ENCODE measurements at regions not wholly inside any gene's neighbourhood (a gene's known extent, or its start where the extent isn't known, plus 50 kb on each side); places are given as distances from the start of the nearest gene placed in this dataset.
"Not testable (repeated sequence)": the region's sequence is repeated elsewhere in the genome, so short reads cannot be mapped to it uniquely, and the experiment has no call there.

GRCh38 chr19:28169168-28169887, 1043.6 kb downstream of the UQCRFS1 start:
- DNase-seq: no peak

GRCh38 chr19:28168557-28168956, 1044.4 kb downstream of the UQCRFS1 start:
- no peak for DNase-seq

- DNase-seq: no peak
These were observed 1046.9 kb downstream of the UQCRFS1 start for GRCh38 chr19:28166025-28166424.

GRCh38 chr19:28164214-28164613, 1048.7 kb downstream of the UQCRFS1 start:
- no peak for DNase-seq

GRCh38 chr19:28159065-28159464, 1053.9 kb downstream of the UQCRFS1 start:
- no peak for DNase-seq

GRCh38 chr19:28155265-28155664, 1057.7 kb downstream of the UQCRFS1 start:
- DNase-seq: no peak

GRCh38 chr19:28154077-28154476, 1058.9 kb downstream of the UQCRFS1 start:
- DNase-seq: no peak

GRCh38 chr19:28153123-28153522, 1059.8 kb downstream of the UQCRFS1 start:
- DNase-seq: no peak

- DNase-seq: no peak
These were observed 1060.8 kb downstream of the UQCRFS1 start for GRCh38 chr19:28152195-28152594.

GRCh38 chr19:28150129-28150528, 1062.8 kb downstream of the UQCRFS1 start:
- no peak for DNase-seq

GRCh38 chr19:28148554-28148953, 1064.4 kb downstream of the UQCRFS1 start:
- DNase-seq: no peak

GRCh38 chr19:28142258-28142657, 1070.7 kb downstream of the UQCRFS1 start:
- DNase-seq: no peak

GRCh38 chr19:28140201-28140600, 1072.8 kb downstream of the UQCRFS1 start:
- no peak for DNase-seq

GRCh38 chr19:28137772-28138171, 1075.2 kb downstream of the UQCRFS1 start:
- no peak for DNase-seq

- DNase-seq: no peak
These were observed 1076.2 kb downstream of the UQCRFS1 start for GRCh38 chr19:28136796-28137195.

- DNase-seq: no peak
These were observed 1077.1 kb downstream of the UQCRFS1 start for GRCh38 chr19:28135825-28136224.

GRCh38 chr19:28134311-28134710, 1078.6 kb downstream of the UQCRFS1 start:
- no peak for DNase-seq

- DNase-seq: not testable (repeated sequence)
These were observed 1082.1 kb downstream of the UQCRFS1 start for GRCh38 chr19:28130881-28131280.

GRCh38 chr19:28130066-28130511, 1082.9 kb downstream of the UQCRFS1 start:
- DNase-seq: no peak

- no peak for DNase-seq
These were observed 1084.6 kb downstream of the UQCRFS1 start for GRCh38 chr19:28128341-28128740.

GRCh38 chr19:28126135-28126898, 1086.6 kb downstream of the UQCRFS1 start:
- no peak for DNase-seq

GRCh38 chr19:28122734-28123133, 1090.2 kb downstream of the UQCRFS1 start:
- no peak for DNase-seq

GRCh38 chr19:28118235-28118634, 1094.7 kb downstream of the UQCRFS1 start:
- DNase-seq: no peak

- no peak for DNase-seq
These were observed 1095.8 kb downstream of the UQCRFS1 start for GRCh38 chr19:28117143-28117542.
